Lung (tissue), 11 donors: ENCODE measurements at regions not wholly inside any gene's neighbourhood (a gene's known extent, or its start where the extent isn't known, plus 50 kb on each side); places are given as distances from the start of the nearest gene placed in this dataset.

Experiments
- ATAC-seq: fragments of 200-7000 bp; cut with Tn5 transposase; one replicate; pipeline ENCODE4 v1.9.1; 2020; ENCODE audit warnings: moderate number of reproducible peaks; ENCODE audit not compliant: insufficient read depth, low FRiP score
- DNase-seq, 3 donors: peaks; one replicate each; pipeline ENCODE4 v3.0.0-alpha.2; 2013 to 2017
- H3K27ac ChIP-seq, 2 donors: one replicate each; pipeline ENCODE4 v1.5.1; 2013; ENCODE audit warnings: mild to moderate bottlenecking in 2 of 2, moderate library complexity in 2 of 2, control low read depth in 1 of 2, inconsistent platforms in 1 of 2, low read depth in 1 of 2, low read length in 1 of 2
- H3K27me3 ChIP-seq, 3 donors: one replicate each; pipeline ENCODE4 v1.5.1; 2013; ENCODE audit warnings: low read length in 2 of 3; ENCODE audit not compliant: control insufficient read depth in 3 of 3, insufficient read depth in 3 of 3
- H3K36me3 ChIP-seq, 4 donors: one replicate each; pipeline ENCODE4 v1.5.1; 2013; ENCODE audit warnings: low read length in 4 of 4, mild to moderate bottlenecking in 1 of 4, moderate library complexity in 1 of 4; ENCODE audit not compliant: control insufficient read depth in 4 of 4, insufficient read depth in 4 of 4
- H3K4me1 ChIP-seq, 5 donors: one replicate each; pipeline ENCODE4 v1.5.1; 2013; ENCODE audit warnings: low read length in 5 of 5, mild to moderate bottlenecking in 2 of 5, moderate library complexity in 1 of 5; ENCODE audit not compliant: control insufficient read depth in 5 of 5, insufficient read depth in 5 of 5
- H3K4me3 ChIP-seq: one replicate; pipeline ENCODE4 v1.5.1; 2013; ENCODE audit warnings: mild to moderate bottlenecking, control low read depth, moderate library complexity
- H3K9ac ChIP-seq, 2 donors: one replicate each; pipeline ENCODE4 v1.5.1; 2013; ENCODE audit warnings: low read length in 2 of 2, control low read depth in 1 of 2; ENCODE audit not compliant: insufficient read depth in 1 of 2
- H3K9me3 ChIP-seq, 4 donors: one replicate each; pipeline ENCODE4 v1.5.1; 2013; ENCODE audit warnings: low read length in 3 of 4, mild to moderate bottlenecking in 1 of 4, moderate library complexity in 1 of 4; ENCODE audit not compliant: control insufficient read depth in 4 of 4, insufficient read depth in 3 of 4
- WGBS, 2 donors: extraction: QIAGEN DNeasy Blood & Tissue Kit; methylation state at CpG; one replicate each; pipeline ENCODE4 v1.1.7; 2013; 5-methylcytosine and 5-hydroxymethylcytosine counted together
- TF ChIP-seq, protein P1 (sequence below): IDR thresholded peaks from 2 replicates; pipeline ENCODE4 v1.5.1; 2012; ENCODE audit warnings: mild to moderate bottlenecking; ENCODE audit errors: control extremely low read depth, extremely low read depth
- donor health status: control.
- donor health status: control.
- donor health status: Bipolar disorder and iron deficiency.
- donor health status: healthy.
- donor health status: DM: yes; HTN: yes; CAD: no.

DNA sequence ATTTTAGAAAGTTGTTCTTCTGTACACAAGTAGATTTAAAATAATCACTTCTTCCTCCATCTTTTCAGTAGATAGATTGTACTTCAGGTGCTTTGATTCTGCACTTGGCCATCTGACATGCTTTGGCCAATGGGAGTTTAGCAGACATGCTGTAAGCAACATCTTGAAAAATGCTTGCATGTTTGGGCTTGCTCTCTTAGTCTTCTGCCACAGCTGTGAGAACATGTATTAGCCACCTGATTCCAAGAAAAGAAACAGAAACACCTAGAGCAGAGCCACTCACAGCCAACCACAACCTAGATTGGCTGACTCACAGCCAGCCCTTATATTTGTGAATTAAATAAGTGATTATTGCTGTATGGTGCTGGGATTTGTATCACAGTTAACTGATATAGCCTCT lies 70.2 kb upstream of the GADL1 start:
- no peak for DNase-seq

DNA sequence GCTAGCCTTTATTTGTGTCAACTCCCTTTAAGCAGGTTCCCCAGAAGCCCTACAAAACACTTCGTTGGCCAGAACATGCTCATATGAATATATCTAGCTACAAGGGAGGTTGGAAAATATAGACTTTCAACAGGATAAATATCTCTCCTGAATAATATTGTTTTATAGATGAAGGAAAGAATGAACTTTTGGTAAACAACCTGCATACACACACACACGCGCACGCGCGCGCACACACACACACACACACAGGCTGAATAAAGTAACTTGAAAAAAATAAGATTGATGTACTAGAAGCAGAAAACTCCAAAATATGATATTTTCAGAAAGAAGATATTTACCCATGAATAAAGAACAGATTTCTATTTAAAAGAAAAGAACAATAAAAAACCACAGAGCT lies 72.4 kb upstream of the GADL1 start:
- ATAC-seq (no peak), DNase-seq (no peak)
- TF ChIP-seq, protein P1, sequence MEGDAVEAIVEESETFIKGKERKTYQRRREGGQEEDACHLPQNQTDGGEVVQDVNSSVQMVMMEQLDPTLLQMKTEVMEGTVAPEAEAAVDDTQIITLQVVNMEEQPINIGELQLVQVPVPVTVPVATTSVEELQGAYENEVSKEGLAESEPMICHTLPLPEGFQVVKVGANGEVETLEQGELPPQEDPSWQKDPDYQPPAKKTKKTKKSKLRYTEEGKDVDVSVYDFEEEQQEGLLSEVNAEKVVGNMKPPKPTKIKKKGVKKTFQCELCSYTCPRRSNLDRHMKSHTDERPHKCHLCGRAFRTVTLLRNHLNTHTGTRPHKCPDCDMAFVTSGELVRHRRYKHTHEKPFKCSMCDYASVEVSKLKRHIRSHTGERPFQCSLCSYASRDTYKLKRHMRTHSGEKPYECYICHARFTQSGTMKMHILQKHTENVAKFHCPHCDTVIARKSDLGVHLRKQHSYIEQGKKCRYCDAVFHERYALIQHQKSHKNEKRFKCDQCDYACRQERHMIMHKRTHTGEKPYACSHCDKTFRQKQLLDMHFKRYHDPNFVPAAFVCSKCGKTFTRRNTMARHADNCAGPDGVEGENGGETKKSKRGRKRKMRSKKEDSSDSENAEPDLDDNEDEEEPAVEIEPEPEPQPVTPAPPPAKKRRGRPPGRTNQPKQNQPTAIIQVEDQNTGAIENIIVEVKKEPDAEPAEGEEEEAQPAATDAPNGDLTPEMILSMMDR = no peak
- Histone ChIP-seq H3K36me3 (no peaks in the 10 kb centered on the region), H3K9me3 (no peaks in the 10 kb centered on the region), H3K4me3 (no peak overlapping the region), H3K27ac (no peak overlapping the region), H3K27me3 (no peaks in the 10 kb centered on the region), H3K4me1 (no peaks in the 10 kb centered on the region), H3K9ac (no peak overlapping the region)
- 62 to 74% methylated on average over 7 of the region's 7 CpGs for WGBS, 2 donors

More for the DNA sequence above, 70.2 kb upstream of the GADL1 start:
- no peak for ATAC-seq
- Histone ChIP-seq H3K4me1 (no peaks in the 10 kb centered on the region), H3K27me3 (no peaks in the 10 kb centered on the region), H3K27ac (no peak overlapping the region), H3K9ac (no peak overlapping the region), H3K9me3 (no peaks in the 10 kb centered on the region), H3K4me3 (no peak overlapping the region), H3K36me3 (no peaks in the 10 kb centered on the region)
- TF ChIP-seq, protein P1 = no peak

DNA sequence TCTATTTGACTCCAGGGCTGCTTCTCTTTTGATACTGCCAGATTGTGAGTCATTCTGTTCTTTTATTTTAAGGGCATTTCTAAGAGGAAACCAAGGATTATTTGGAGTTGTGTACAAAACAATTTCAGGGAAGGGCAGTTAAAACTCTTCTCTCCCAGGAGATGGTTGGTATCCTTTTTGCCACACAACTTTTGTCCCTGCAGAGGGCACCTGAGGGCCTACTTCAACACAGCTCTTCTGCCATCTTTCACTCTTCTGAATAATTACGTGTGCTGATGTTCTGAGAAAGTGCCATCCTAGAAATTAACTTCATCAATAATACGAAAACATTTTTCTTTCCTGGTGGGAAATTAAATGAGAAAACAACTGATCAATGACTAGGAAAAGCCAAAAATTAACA lies 75.7 kb upstream of the GADL1 start:
- WGBS, 2 donors = 71 to 79% methylated on average over 2 of the region's 2 CpGs
- DNase-seq = no peak
- no peaks in the 10 kb centered on the region for H3K27me3 ChIP-seq
- TF ChIP-seq, protein P1 = no peak
- H3K4me1 ChIP-seq = peaks cover 0 to 7% (median 0%) of the 10 kb centered on the region in 5 donors
- no peak overlapping the region for H3K9ac ChIP-seq
- H3K9me3 ChIP-seq = no peaks in the 10 kb centered on the region
- no peak overlapping the region for H3K4me3 ChIP-seq
- ATAC-seq = no peak
- H3K27ac ChIP-seq = no peak overlapping the region
- no peaks in the 10 kb centered on the region for H3K36me3 ChIP-seq

DNA sequence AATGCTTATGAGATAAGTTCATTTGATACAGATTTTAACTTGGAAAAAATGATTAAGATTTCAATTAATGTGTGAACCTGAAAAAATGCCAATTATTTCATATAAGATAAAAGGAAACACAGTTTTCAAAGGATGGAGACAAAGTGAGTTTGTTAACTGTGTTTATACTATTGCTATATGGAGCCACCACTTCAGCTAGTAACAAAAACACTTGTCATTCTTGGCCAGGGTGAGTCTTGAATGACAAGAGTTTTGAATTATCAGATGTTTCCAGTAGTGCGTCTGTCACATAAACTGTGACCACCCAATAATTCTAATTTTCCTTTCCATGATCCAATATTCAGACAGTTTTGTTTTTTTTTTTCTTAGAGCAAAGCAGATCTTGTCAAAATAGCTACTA lies 78.0 kb upstream of the GADL1 start:
- 72 to 82% methylated on average over 1 of the region's 1 CpG for WGBS, 2 donors
- TF ChIP-seq, protein P1 = no peak
- no peak for DNase-seq
- no peak for ATAC-seq
- H3K4me3 ChIP-seq = no peak overlapping the region
- peaks cover 0 to 9% (median 0%) of the 10 kb centered on the region in 5 donors for H3K4me1 ChIP-seq
- no peaks in the 10 kb centered on the region for H3K36me3 ChIP-seq
- no peaks in the 10 kb centered on the region for H3K27me3 ChIP-seq
- no peak overlapping the region for H3K9ac ChIP-seq
- no peaks in the 10 kb centered on the region for H3K9me3 ChIP-seq
- no peak overlapping the region for H3K27ac ChIP-seq
